Dendritic cell treated with granulocyte-macrophage colony-stimulating factor and Interleukin-4, amounts not matched to agents 40 ng/mL and 50 ng/mL, for 4 days (primary cell): ENCODE measurements at regions not wholly inside any gene's neighbourhood (a gene's known extent, or its start where the extent isn't known, plus 50 kb on each side); places are given as distances from the start of the nearest gene placed in this dataset.

Experiments
- H3K27ac Mint-ChIP-seq: one replicate; pipeline ENCODE4 v1.8.0; 2022; ENCODE audit warnings: mild to moderate bottlenecking, mixed read lengths
- H3K27me3 Mint-ChIP-seq: one replicate; pipeline ENCODE4 v1.8.0; 2022; ENCODE audit warnings: mild to moderate bottlenecking, mixed read lengths
- H3K36me3 Mint-ChIP-seq: one replicate; pipeline ENCODE4 v1.8.0; 2022; ENCODE audit warnings: low read depth, mixed read lengths
- H3K4me1 Mint-ChIP-seq: one replicate; pipeline ENCODE4 v1.8.0; 2022; ENCODE audit warnings: low read depth, mixed read lengths
- H3K4me3 Mint-ChIP-seq: one replicate; pipeline ENCODE4 v1.8.0; 2022; ENCODE audit warnings: mild to moderate bottlenecking, moderate library complexity, mixed read lengths
- H3K9me3 Mint-ChIP-seq: one replicate; pipeline ENCODE4 v1.8.0; 2022; ENCODE audit warnings: mixed read lengths
- intact Hi-C: fragments of 100-400 bp; cut with micrococcal nuclease; formaldehyde crosslinking; loops from one replicate; pipeline ENCODE4 v1.15.0; 2022

DNA sequence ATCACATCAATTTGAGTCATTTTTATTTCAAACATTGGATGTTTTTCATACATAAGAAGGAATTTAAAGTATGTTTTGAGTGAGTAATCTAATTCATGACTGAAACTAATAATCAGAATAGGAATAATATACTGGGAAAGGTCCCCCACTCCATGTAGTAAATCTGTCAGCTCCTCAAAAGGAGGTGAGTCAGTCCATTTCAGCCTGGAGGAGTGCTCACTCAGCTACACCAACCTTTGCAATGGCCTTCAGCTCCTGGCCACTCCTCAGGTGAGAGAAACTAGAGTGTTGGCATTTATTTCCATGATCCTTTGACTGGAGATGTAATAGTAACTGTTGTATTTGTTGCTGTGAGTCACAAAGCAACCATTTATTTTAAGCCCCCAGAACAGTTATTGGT is 744.9 kb upstream of the ARRDC4 start:
- H3K4me3 Mint-ChIP-seq: no peak overlapping the region
- H3K9me3 Mint-ChIP-seq: no peaks in the 10 kb centered on the region
- H3K4me1 Mint-ChIP-seq: no peaks in the 10 kb centered on the region
- no peaks in the 10 kb centered on the region for H3K36me3 Mint-ChIP-seq
- H3K27ac Mint-ChIP-seq: no peak overlapping the region
- intact Hi-C loops: loop anchor here (10.0 kb wide), 1 partner anchor 61 kb away; no protein-coding TSS in a partner anchor
- H3K27me3 Mint-ChIP-seq: no peaks in the 10 kb centered on the region

DNA sequence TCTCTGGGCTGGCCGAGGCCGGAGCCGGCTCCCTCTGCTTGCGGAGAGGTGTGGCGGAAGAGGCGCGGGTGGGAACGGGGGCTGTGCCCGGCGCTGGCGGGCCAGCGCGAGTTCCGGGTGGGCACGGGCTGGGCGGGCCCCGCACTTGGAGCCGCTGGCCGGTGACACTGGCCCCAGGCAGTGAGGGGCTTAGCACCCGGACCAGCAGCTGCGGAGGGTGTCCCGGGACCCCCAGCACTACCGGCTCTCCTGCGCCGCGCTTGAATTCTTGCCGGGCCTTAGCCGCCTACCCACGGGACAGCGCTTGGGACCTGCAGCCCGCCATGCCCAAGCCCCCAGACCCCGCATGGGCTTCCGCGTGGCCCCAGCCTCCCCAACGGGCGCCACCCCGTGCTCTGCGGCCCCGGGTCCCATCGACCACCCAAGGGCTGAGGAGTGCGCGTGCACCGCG is 736.3 kb upstream of the ARRDC4 start:
- Mint-ChIP-seq H3K27me3 (no peaks in the 10 kb centered on the region), H3K4me1 (no peaks in the 10 kb centered on the region), H3K27ac (no peak overlapping the region), H3K9me3 (peaks cover 7% of the 10 kb centered on the region), H3K4me3 (no peak overlapping the region), H3K36me3 (no peaks in the 10 kb centered on the region)
- intact Hi-C loops: no loop called here

DNA sequence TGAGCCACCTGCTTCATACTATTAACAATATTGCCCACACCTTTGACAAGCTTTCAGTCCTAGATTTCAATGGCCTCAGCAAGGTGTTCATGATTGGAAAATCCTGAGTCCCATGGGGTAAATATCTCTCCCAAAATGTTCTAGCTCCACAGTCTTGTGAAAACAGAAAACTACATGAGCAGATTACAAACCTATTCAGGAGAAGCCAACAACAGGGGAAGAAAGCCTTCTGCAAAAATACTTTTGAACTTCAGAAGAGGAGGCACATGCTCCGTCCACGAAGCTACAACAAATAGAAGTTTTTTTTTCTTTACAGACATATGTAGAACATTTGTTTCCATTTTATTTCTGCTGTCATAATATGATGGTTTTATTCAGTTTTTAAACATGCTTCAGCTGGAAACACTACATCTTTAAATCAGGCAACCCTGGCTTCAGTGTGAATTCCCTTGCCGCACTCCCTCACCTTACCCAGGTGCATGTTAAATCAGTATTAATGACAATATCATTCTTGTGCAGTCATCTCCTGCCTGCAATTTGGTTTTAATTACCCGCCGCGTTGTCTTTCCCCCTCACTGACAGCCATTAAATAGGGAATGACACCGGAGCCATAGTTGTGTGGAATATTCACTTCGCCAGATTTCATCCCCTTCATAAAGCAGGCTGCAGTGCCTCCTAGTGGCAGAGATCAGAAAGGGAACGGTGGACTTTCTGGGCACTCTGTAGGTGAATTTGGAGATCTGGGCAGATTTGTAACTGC is 725.5 kb upstream of the ARRDC4 start:
- Mint-ChIP-seq H3K27me3 (no peaks in the 10 kb centered on the region), H3K4me1 (no peaks in the 10 kb centered on the region)

DNA sequence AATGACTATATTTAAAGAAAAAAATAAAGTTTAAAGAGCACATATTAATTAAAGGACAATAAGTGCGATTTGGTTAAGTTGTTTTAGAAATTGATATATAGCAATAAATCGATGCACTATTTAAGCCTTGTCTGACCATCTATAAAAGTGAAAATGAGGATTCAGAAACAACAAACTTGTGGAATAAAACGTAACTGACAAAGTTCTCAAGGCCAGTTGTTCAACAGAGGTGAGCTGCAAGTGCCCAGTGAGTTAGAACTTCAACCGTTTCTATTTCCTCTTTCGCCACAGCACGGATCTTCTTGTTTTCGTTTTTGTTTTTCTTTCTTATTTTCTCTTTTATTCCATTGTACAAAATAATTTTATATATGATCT is 724.9 kb upstream of the ARRDC4 start:
- no peaks in the 10 kb centered on the region for H3K36me3 Mint-ChIP-seq
- H3K27me3 Mint-ChIP-seq: no peaks in the 10 kb centered on the region
- H3K4me3 Mint-ChIP-seq: no peak overlapping the region
- intact Hi-C loops: loop anchor here (1.0 to 10.0 kb wide), 3 partner anchors 879 to 1976 kb away; no protein-coding TSS in a partner anchor
- no peaks in the 10 kb centered on the region for H3K4me1 Mint-ChIP-seq
- no peak overlapping the region for H3K27ac Mint-ChIP-seq
- no peaks in the 10 kb centered on the region for H3K9me3 Mint-ChIP-seq

More for the DNA sequence above, 725.5 kb upstream of the ARRDC4 start:
- Mint-ChIP-seq H3K27ac (no peak overlapping the region), H3K36me3 (no peaks in the 10 kb centered on the region), H3K9me3 (no peaks in the 10 kb centered on the region), H3K4me3 (no peak overlapping the region)
- intact Hi-C loops: loop anchor here (1.0 to 10.0 kb wide), 3 partner anchors 878 to 1976 kb away; no protein-coding TSS in a partner anchor

DNA sequence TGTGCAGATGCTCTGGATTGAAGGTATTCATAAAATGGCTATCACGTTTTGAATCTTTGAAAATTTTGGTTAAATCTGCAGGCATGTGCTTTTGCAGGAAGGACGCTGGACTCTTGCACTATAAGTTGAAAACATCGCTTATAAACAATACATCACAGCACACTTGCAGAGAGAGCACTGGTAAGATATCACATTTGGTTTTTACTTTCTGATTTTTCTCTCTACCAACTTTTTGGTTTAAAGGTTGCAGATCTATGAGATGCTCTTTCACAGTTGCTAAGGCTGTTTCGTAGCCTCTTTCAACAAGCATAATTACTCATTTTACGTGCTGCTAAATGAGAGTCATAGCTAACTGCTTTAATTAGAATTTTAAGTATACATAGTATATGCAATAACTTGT is 724.4 kb upstream of the ARRDC4 start:
- H3K27me3 Mint-ChIP-seq: no peaks in the 10 kb centered on the region
- H3K4me1 Mint-ChIP-seq: no peaks in the 10 kb centered on the region
- intact Hi-C loops: loop anchor here (10.0 kb wide), 1 partner anchor 911 kb away; no protein-coding TSS in a partner anchor

DNA sequence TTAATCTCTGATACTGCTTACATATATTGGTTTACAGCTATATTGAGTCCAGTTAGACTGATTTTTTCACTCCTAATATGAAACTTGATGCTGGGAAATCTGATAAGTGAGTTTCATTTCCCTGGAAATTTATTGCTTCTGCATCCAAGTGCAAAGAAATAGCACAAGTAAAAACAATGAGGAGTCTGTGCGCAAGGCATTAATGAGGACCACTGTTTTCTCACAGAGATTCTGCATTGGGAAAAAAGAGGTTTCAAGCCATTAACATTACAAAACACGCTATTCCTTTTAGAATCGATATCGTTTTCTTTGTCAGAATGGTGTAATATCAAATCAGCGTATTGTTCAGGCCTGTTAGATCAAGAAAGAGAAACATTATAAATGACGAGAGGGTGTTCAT is 723.3 kb upstream of the ARRDC4 start:
- intact Hi-C loops: loop anchor here (10.0 kb wide), 1 partner anchor 912 kb away; no protein-coding TSS in a partner anchor
- no peaks in the 10 kb centered on the region for H3K27me3 Mint-ChIP-seq
- no peaks in the 10 kb centered on the region for H3K36me3 Mint-ChIP-seq
- no peaks in the 10 kb centered on the region for H3K9me3 Mint-ChIP-seq
- H3K4me1 Mint-ChIP-seq: no peaks in the 10 kb centered on the region
- no peak overlapping the region for H3K27ac Mint-ChIP-seq
- H3K4me3 Mint-ChIP-seq: no peak overlapping the region

More for the DNA sequence above, 724.4 kb upstream of the ARRDC4 start:
- Mint-ChIP-seq H3K4me3 (no peak overlapping the region), H3K27ac (no peak overlapping the region), H3K36me3 (no peaks in the 10 kb centered on the region), H3K9me3 (no peaks in the 10 kb centered on the region)

DNA sequence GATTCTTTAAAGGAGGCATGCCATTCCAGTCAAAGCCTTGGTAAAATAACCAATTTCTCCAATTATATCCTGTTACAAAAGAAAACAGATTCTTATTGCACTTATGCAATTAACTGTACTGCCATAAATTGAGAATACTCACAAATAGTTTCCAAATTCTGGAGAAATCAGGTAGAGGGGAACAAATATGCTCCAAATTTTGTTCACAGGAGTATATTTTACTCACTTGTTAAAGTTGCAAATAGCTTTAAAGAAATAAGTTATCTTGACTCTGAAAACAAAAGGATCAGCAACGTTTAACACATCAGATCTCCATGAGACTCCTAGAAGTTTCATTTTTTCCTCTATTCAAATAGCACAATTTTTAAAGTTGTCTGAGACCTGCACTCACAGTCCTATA is 712.1 kb upstream of the ARRDC4 start:
- Mint-ChIP-seq H3K27ac (no peak overlapping the region), H3K27me3 (no peaks in the 10 kb centered on the region), H3K4me1 (no peaks in the 10 kb centered on the region), H3K36me3 (no peaks in the 10 kb centered on the region), H3K4me3 (no peak overlapping the region), H3K9me3 (no peaks in the 10 kb centered on the region)
- intact Hi-C loops: no loop called here

DNA sequence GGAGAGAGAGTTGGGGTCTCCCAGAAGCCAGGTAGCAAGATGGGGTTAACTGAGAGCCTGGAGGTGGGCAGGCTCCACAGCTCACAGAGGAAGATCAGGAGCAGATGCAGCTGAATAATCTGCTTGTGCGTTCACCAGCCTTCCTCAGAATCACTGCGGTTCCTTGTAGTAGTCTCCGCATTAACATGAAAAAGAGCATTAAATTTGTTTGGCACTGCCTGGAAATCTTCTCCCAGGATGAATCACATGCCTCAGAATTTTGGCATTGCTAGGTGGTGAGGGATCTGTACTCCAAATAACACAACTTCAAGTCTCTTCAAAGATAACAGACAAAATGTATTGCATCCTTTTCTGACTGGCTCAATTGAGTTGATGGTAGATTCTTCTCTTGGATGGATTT is 700.6 kb upstream of the ARRDC4 start:
- Mint-ChIP-seq H3K9me3 (no peaks in the 10 kb centered on the region), H3K4me3 (no peak overlapping the region), H3K4me1 (no peaks in the 10 kb centered on the region), H3K27me3 (no peaks in the 10 kb centered on the region), H3K36me3 (no peaks in the 10 kb centered on the region), H3K27ac (no peak overlapping the region)
- intact Hi-C loops: no loop called here

DNA sequence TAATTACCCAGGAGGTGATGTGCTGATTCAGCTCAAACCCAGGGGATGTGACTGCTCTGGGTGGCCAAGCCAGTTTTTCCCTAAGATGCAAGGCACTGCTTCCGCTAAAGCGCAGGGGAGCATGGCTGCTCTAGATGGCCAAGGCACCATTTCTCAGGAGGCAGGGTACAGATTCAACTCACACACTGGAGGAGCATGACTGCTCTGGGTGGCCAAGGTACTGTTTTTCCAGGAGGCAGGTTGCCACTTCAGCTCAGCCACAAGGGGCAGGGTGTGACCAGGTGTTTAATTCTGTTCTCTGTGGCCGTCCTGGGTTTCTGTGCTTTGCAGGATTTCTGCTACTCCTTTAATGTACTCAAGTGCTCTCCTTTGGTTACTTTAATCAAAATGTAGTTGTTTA is 659.3 kb upstream of the ARRDC4 start:
- Mint-ChIP-seq H3K36me3 (no peaks in the 10 kb centered on the region), H3K9me3 (peaks cover 30% of the 10 kb centered on the region), H3K27ac (no peak overlapping the region), H3K4me1 (no peaks in the 10 kb centered on the region), H3K4me3 (no peak overlapping the region), H3K27me3 (no peaks in the 10 kb centered on the region)
- intact Hi-C loops: no loop called here

DNA sequence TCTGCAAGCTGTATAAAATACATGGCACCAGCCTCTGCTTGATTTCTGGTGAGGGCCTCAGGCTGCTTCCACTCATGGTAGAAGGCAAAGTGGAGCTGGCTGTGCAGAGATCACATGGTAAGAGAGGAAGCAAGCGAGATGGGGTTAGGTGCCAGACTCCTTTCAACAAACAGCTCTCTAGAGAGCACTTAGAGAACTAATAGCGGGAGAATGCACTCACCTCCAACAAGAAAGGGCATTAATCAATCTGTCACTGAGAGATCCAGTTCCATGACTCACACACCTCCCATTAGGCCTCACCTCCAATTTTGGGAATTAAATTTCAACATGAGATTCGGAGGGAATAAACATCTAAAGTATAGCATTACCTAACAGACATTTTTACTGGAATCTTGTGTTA is 644.1 kb upstream of the ARRDC4 start:
- H3K4me1 Mint-ChIP-seq: no peaks in the 10 kb centered on the region
- intact Hi-C loops: no loop called here

DNA sequence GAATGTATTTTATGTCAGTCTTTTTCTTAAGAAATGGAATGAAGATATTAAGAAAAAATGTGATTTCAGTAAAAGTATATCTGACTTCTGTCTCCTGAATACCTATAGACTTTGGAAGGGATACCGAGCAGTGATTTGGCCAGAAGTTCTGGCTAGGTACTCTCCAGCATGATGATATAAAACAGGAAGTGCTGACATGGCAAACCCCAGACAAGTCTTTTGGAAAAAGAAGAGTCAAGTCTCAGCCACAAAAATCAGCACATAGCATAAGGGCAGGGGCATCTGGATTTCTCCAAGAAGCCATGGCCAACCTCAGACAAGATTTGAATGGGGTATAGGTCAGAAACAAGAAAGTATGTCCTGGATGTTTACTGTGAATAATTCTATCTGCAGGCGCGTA is 643.3 kb upstream of the ARRDC4 start:
- Mint-ChIP-seq H3K27ac (no peak overlapping the region), H3K27me3 (no peaks in the 10 kb centered on the region), H3K36me3 (no peaks in the 10 kb centered on the region), H3K9me3 (peaks cover 12% of the 10 kb centered on the region), H3K4me3 (no peak overlapping the region), H3K4me1 (no peaks in the 10 kb centered on the region)
- intact Hi-C loops: no loop called here

More for the DNA sequence above, 644.1 kb upstream of the ARRDC4 start:
- peaks cover 11% of the 10 kb centered on the region for H3K9me3 Mint-ChIP-seq
- H3K36me3 Mint-ChIP-seq: no peaks in the 10 kb centered on the region
- no peaks in the 10 kb centered on the region for H3K27me3 Mint-ChIP-seq
- H3K27ac Mint-ChIP-seq: no peak overlapping the region
- no peak overlapping the region for H3K4me3 Mint-ChIP-seq

DNA sequence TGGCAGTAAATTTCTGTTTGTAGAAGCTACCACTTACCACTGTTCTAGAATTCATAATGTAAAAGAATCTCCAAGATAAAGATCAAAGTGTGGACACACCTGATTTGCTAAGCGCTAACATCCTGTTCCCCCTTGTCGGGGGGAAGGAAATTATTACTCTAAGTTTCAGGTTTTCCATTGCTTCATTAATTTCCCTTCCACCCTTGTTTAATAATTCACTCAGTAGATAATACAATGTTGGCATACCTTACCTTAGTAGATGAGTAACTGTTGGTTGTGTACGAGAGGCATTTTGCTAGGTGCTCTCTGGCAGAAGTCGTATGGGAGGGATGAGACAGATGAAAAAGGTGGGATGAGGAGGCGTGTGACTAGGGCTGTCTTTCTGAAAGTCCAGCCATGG is 641.2 kb upstream of the ARRDC4 start:
- H3K36me3 Mint-ChIP-seq: no peaks in the 10 kb centered on the region
- H3K4me3 Mint-ChIP-seq: no peak overlapping the region
- H3K27ac Mint-ChIP-seq: no peak overlapping the region
- H3K9me3 Mint-ChIP-seq: peaks cover 12% of the 10 kb centered on the region
- no peaks in the 10 kb centered on the region for H3K27me3 Mint-ChIP-seq
- H3K4me1 Mint-ChIP-seq: no peaks in the 10 kb centered on the region
- intact Hi-C loops: no loop called here

DNA sequence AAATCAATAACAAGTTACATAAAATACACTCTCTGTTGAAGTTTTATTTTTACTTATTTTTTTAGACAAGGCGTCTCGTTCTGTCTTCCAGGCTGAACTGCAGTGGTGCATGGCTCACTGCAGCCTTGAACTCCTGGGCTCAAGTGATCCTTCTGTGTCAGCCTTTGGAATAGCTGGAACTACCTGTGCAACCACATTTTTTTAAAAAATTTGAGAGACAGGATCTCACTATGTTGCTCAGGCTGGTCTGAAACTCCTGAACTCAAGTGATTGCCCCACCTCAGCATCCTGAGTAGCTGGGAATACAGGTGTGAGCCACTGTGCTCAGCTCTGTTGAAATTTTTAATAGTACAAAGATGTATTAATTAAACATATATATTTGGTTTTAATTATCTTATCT is 614.3 kb upstream of the ARRDC4 start:
- H3K27me3 Mint-ChIP-seq: no peaks in the 10 kb centered on the region
- H3K36me3 Mint-ChIP-seq: no peaks in the 10 kb centered on the region
- H3K4me3 Mint-ChIP-seq: no peak overlapping the region
- H3K9me3 Mint-ChIP-seq: peaks cover 24% of the 10 kb centered on the region
- intact Hi-C loops: no loop called here
- no peak overlapping the region for H3K27ac Mint-ChIP-seq
- H3K4me1 Mint-ChIP-seq: no peaks in the 10 kb centered on the region

DNA sequence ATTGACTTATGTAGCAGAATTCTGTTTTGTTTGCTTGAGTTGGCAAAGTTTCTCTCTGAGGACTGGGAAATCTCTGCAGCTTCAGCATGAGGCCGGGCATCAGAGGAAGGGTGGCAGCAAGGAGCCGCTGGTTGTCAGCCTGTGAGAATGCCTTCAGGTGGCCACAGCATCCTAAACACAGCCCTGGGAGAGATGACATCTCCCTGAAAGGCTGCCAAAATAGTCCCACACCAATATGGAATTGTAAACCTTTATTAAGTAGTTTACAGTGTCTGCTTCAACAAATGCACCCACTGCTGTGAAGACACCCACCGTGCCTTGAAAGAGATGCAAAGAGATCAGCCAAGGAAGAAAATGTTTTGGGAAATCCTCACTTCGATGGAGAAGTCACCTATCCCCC is 609.7 kb upstream of the ARRDC4 start:
- Mint-ChIP-seq H3K4me3 (no peak overlapping the region), H3K36me3 (no peaks in the 10 kb centered on the region), H3K27me3 (no peaks in the 10 kb centered on the region), H3K27ac (no peak overlapping the region), H3K4me1 (no peaks in the 10 kb centered on the region), H3K9me3 (peaks cover 21% of the 10 kb centered on the region)
- intact Hi-C loops: no loop called here

DNA sequence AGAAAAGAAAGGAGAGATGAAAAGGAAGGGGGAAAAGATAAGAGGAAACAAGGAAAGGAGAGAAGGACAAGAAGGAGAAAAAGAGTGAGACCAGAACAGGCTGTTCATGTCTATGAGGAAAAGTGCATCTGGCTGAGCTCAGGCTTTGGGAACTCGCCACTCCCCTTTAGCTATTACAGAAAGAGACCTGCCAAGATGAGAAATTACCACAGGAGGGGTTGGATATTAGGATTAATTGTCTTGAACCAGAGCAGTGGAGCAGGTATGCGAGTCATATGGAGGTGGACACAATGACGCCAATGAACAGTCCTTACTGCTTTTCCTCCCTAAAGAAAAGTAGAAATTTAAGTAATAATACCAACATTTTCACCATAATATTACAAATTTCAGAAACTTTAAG is 577.0 kb upstream of the ARRDC4 start:
- Mint-ChIP-seq H3K4me3 (no peak overlapping the region), H3K36me3 (no peaks in the 10 kb centered on the region), H3K9me3 (peaks cover 24% of the 10 kb centered on the region), H3K27me3 (no peaks in the 10 kb centered on the region), H3K4me1 (no peaks in the 10 kb centered on the region), H3K27ac (no peak overlapping the region)
- intact Hi-C loops: no loop called here
